Gastroesophageal sphincter (tissue), 3 donors: ENCODE measurements at regions not wholly inside any gene's neighbourhood (a gene's known extent, or its start where the extent isn't known, plus 50 kb on each side); places are given as distances from the start of the nearest gene placed in this dataset.

Source experiments
- POLR2A ChIP-seq, 2 donors: fragments of 450-650 bp; IDR thresholded peaks; one replicate each; pipeline ENCODE4 v1.6.1; 2017; ENCODE audit warnings: antibody characterized with exemption in 2 of 2, mild to moderate bottlenecking in 2 of 2, moderate library complexity in 1 of 2
- POLR2AphosphoS5 ChIP-seq: sonication (generic); formaldehyde crosslinking; IDR thresholded peaks from one replicate; pipeline ENCODE4 v1.6.1; 2017; ENCODE audit warnings: antibody characterized with exemption
- TF ChIP-seq, protein P1 (sequence below), 4 experiments: fragments of 200-600 bp in 2 of 4; fragments of 450-650 bp in 2 of 4; sonication (generic) in 1 of 4; IDR thresholded peaks; one replicate each; pipeline ENCODE4 v1.5.1; 2017 to 2019; ENCODE audit warnings: antibody characterized with exemption in 4 of 4, mild to moderate bottlenecking in 2 of 4, moderate library complexity in 2 of 4

DNA sequence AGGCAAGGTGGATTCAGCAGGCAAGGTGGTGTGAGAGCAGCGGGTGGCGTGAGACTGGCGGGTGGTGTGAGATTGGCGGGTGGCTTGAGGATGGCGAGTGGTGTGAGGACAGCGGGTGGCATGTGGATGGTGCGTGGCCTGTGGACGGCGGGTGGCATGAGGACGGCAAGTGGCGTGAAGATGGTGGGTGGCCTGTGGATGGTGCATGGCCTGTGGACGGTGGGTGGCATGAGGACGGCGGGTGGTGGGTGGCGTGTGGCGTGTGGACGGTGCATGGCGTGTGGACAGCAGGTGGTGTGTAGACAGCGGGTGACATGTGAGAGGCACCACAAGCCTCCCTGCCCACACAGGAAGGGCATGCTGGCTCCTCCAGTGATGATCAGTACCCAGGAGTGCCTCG lies 186.9 kb upstream of the SALL3 start:
- TF ChIP-seq, protein P1, sequence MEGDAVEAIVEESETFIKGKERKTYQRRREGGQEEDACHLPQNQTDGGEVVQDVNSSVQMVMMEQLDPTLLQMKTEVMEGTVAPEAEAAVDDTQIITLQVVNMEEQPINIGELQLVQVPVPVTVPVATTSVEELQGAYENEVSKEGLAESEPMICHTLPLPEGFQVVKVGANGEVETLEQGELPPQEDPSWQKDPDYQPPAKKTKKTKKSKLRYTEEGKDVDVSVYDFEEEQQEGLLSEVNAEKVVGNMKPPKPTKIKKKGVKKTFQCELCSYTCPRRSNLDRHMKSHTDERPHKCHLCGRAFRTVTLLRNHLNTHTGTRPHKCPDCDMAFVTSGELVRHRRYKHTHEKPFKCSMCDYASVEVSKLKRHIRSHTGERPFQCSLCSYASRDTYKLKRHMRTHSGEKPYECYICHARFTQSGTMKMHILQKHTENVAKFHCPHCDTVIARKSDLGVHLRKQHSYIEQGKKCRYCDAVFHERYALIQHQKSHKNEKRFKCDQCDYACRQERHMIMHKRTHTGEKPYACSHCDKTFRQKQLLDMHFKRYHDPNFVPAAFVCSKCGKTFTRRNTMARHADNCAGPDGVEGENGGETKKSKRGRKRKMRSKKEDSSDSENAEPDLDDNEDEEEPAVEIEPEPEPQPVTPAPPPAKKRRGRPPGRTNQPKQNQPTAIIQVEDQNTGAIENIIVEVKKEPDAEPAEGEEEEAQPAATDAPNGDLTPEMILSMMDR (IDR thresholded peaks at IDR 0.05): no peak
- TF ChIP-seq POLR2A (IDR thresholded peaks at IDR 0.05) (no peak), POLR2AphosphoS5 (no peak)
